ENCODE measurements at regions not wholly inside any gene's neighbourhood (a gene's known extent, or its start where the extent isn't known, plus 50 kb on each side); places are given as distances from the start of the nearest gene placed in this dataset.

DNA sequence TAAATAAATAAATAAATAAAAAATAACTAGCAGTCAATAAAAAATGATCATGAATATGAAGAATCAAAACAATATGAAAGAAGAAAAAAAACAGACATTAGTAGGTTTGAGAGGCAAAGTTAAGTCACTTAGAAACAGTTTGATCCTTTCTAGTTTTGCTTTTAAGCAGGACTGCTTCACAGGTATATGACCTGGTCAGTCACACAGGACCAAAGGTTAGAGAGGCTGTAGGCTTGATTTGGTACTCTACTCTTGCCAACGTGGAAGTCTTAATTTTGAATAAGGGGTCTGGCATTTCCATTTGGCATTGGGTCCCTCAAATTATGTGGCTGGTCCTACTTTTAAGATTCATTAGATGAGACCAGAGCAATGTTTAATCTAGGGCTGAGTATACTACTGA is 441.7 kb upstream of the NECTIN3 start:
- no peak for DNase-seq (ENCODE audit: low read depth)
- no peak overlapping the region for H3K4me3 ChIP-seq (ENCODE audit: control insufficient read depth, low read depth, low read length)
- TF ChIP-seq, protein P1, sequence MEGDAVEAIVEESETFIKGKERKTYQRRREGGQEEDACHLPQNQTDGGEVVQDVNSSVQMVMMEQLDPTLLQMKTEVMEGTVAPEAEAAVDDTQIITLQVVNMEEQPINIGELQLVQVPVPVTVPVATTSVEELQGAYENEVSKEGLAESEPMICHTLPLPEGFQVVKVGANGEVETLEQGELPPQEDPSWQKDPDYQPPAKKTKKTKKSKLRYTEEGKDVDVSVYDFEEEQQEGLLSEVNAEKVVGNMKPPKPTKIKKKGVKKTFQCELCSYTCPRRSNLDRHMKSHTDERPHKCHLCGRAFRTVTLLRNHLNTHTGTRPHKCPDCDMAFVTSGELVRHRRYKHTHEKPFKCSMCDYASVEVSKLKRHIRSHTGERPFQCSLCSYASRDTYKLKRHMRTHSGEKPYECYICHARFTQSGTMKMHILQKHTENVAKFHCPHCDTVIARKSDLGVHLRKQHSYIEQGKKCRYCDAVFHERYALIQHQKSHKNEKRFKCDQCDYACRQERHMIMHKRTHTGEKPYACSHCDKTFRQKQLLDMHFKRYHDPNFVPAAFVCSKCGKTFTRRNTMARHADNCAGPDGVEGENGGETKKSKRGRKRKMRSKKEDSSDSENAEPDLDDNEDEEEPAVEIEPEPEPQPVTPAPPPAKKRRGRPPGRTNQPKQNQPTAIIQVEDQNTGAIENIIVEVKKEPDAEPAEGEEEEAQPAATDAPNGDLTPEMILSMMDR (IDR thresholded peaks at IDR 0.05; ENCODE audit: control insufficient read depth, insufficient read depth, low read depth, low read length, missing control alignments) = no peak

DNA sequence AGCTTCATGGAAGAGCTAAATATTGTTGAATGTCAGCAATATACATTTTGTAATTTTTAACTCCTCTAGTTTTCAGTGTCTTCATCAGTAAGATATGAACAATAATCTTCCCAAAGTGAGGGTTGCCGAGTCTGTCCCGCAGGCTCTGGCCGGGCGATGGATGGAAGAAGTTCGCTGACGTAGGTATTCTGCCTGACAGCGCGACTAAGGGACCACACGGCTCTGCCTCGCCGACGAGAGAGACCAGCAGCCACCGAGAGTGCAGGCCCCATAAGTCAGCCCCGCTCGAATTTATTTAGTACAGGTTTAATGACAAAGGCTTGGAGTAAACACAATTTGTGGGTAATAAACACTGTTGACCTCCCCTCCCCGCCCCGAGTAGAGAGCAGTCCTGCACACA is 427.4 kb upstream of the NECTIN3 start:
- DNase-seq (ENCODE audit: low read depth) = no peak
- TF ChIP-seq, protein P1 (IDR thresholded peaks at IDR 0.05; ENCODE audit: control insufficient read depth, insufficient read depth, low read depth, low read length, missing control alignments) = no peak

DNA sequence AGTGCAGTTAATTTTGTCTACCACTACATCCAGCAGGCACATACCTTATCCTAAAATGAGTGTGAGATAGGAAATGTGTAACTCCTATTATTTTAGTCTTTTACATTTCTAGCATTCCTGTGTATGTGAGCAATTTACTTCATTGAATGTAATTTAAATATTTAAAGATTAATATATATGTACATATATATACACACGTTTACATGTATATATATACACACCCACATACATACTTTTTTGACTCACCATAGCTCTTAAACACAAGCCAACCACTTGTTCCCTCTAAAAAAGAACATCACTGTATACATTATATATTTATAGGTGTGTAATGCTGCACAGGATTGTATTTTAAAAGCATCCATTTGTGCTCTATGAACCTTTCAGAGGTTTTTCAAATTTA is 425.6 kb upstream of the NECTIN3 start:
- H3K4me3 ChIP-seq (ENCODE audit: control insufficient read depth, low read depth, low read length) = no peak overlapping the region
- no peak for DNase-seq (ENCODE audit: low read depth)
- TF ChIP-seq, protein P1 (IDR thresholded peaks at IDR 0.05; ENCODE audit: control insufficient read depth, insufficient read depth, low read depth, low read length, missing control alignments) = no peak

More for the DNA sequence above, 427.4 kb upstream of the NECTIN3 start:
- H3K4me3 ChIP-seq (ENCODE audit: control insufficient read depth, low read depth, low read length) = no peak overlapping the region

DNA sequence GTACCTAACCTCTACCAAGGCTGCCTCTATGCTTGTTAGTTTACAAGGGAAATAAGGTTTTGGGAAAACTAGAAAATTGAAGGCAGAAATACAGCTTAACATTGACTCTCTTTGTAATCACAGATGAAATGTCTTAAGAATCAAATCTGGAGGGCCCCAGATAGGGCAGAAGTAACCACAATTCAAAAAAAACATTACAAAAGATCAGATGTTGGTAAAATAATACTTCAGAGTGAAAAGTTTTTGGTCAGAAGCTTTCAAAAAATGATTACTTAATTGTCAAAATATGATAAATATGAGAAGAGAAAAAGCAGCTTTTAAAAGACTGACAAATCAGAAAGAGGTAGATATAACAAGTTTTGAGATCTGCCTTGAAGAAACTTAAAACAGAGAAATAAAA is 425.1 kb upstream of the NECTIN3 start:
- TF ChIP-seq, protein P1 (IDR thresholded peaks at IDR 0.05; ENCODE audit: control insufficient read depth, insufficient read depth, low read depth, low read length, missing control alignments) = no peak
- DNase-seq (ENCODE audit: low read depth) = no peak
- H3K4me3 ChIP-seq (ENCODE audit: control insufficient read depth, low read depth, low read length) = no peak overlapping the region

DNA sequence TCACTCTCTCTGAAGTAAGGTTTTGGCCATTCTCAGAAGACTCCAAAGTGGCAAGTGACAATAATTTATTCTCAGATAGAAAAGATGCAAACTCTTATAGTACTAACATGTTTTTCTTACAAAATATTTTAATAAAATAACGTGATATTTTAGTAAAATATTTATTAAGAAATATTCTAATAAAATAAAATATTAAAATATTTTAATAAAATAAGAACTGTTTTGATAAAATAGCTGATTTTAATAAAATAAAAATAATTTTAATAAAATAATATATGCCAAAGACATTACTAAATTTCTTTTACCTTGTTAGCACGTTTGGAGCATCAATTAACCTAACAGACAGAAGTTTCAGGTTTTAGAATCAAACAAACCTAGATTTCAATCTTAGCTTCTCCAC is 424.0 kb upstream of the NECTIN3 start:
- TF ChIP-seq, protein P1 (IDR thresholded peaks at IDR 0.05; ENCODE audit: control insufficient read depth, insufficient read depth, low read depth, low read length, missing control alignments) = no peak
- H3K4me3 ChIP-seq (ENCODE audit: control insufficient read depth, low read depth, low read length) = no peak overlapping the region
- no peak for DNase-seq (ENCODE audit: low read depth)

DNA sequence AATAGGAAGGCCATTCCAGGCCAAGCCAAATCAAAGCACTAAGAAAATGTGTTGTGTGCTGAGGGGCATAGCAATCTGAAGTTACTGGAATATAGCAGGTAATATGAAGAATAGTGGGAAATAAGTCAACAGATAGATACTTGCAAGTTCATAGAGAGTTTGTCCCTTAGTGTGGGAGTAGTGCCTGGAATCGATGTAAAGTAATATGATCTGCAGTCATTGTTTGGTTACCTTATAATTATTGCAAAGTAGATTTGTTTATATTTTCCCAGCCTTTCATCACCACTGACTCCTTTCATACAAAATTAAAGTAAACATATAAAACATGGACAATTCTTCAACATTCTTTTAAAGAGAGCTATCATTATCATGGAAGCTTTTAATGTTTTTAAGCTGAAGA is 420.9 kb upstream of the NECTIN3 start:
- TF ChIP-seq, protein P1 (IDR thresholded peaks at IDR 0.05; ENCODE audit: control insufficient read depth, insufficient read depth, low read depth, low read length, missing control alignments) = no peak
- no peak overlapping the region for H3K4me3 ChIP-seq (ENCODE audit: control insufficient read depth, low read depth, low read length)
- DNase-seq (ENCODE audit: low read depth) = no peak
